ENCODE measurements at regions not wholly inside any gene's neighbourhood (a gene's known extent, or its start where the extent isn't known, plus 50 kb on each side); places are given as distances from the start of the nearest gene placed in this dataset.

DNA sequence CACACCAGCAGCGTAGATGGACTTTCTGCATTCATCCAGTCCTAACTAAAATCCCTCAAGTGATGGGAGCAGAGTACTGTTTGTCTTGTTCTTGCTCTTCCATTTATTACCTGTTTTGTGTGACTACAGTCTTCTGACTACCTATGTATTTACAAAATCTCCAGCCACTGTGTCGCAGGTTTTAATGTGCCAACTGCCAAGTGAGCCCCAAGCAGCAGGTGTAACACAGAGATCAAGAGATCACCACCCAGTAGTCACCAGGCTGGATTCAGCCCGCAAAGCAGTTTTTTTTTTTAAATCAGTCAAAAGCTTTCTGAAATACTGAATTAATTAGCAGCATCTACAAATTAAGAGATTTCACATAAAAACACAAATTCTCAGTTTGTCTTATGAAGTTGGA is 724.1 kb upstream of the USP15 start:
- TF ChIP-seq, protein P1, sequence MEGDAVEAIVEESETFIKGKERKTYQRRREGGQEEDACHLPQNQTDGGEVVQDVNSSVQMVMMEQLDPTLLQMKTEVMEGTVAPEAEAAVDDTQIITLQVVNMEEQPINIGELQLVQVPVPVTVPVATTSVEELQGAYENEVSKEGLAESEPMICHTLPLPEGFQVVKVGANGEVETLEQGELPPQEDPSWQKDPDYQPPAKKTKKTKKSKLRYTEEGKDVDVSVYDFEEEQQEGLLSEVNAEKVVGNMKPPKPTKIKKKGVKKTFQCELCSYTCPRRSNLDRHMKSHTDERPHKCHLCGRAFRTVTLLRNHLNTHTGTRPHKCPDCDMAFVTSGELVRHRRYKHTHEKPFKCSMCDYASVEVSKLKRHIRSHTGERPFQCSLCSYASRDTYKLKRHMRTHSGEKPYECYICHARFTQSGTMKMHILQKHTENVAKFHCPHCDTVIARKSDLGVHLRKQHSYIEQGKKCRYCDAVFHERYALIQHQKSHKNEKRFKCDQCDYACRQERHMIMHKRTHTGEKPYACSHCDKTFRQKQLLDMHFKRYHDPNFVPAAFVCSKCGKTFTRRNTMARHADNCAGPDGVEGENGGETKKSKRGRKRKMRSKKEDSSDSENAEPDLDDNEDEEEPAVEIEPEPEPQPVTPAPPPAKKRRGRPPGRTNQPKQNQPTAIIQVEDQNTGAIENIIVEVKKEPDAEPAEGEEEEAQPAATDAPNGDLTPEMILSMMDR (IDR thresholded peaks at IDR 0.05): no peak
- TF ChIP-seq POLR2AphosphoS5 (IDR thresholded peaks at IDR 0.05): no peak
- no peak for TF ChIP-seq POLR2A (IDR thresholded peaks at IDR 0.05)
